Natural killer cell (primary cell): ENCODE measurements at regions not wholly inside any gene's neighbourhood (a gene's known extent, or its start where the extent isn't known, plus 50 kb on each side); places are given as distances from the start of the nearest gene placed in this dataset.
A peak's percentile ranks its signal among the peaks of the same experiment; 100 is the strongest.

Experiments used
- ATAC-seq, 3 donors: fragments of 150-1000 bp in 2 of 3; fragments of 200-7000 bp in 1 of 3; cut with Tn5 transposase; 1 replicate in 1 of 3; 2 replicates in 2 of 3; pipeline ENCODE4 v1.10.0; 2021; ENCODE audit warnings: mild to moderate bottlenecking in 2 of 3, moderate library complexity in 2 of 3
- DNase-seq, 2 donors: peaks; one replicate each; pipeline versions ENCODE4 v3.0.0 to v3.0.0-alpha.2; 2013 to 2021; ENCODE audit warnings: mixed read lengths in 1 of 2
- H3K27ac ChIP-seq: one replicate; pipeline ENCODE4 v1.5.1; 2013; ENCODE audit warnings: mild to moderate bottlenecking, low read length
- H3K27me3 ChIP-seq: one replicate; pipeline ENCODE4 v1.6.1; 2013; ENCODE audit warnings: low read length; ENCODE audit not compliant: control insufficient read depth, insufficient read depth
- H3K36me3 ChIP-seq: one replicate; pipeline ENCODE4 v1.6.1; 2013; ENCODE audit warnings: low read length; ENCODE audit not compliant: control insufficient read depth, insufficient read depth
- H3K4me1 ChIP-seq: one replicate; pipeline ENCODE4 v1.6.1; 2013; ENCODE audit warnings: low read length; ENCODE audit not compliant: control insufficient read depth, insufficient read depth
- H3K4me3 ChIP-seq: one replicate; pipeline ENCODE4 v1.5.1; 2013; ENCODE audit warnings: low read length
- H3K9me3 ChIP-seq: one replicate; pipeline ENCODE4 v1.6.1; 2013; ENCODE audit warnings: low read length; ENCODE audit not compliant: control insufficient read depth, insufficient read depth
- H3K27ac Mint-ChIP-seq, 2 donors: one replicate each; pipeline ENCODE4 v1.8.0; 2022; ENCODE audit warnings: mild to moderate bottlenecking in 2 of 2, mixed read lengths in 2 of 2, moderate library complexity in 1 of 2
- H3K27me3 Mint-ChIP-seq, 2 donors: one replicate each; pipeline ENCODE4 v1.8.0; 2022; ENCODE audit warnings: low read depth in 2 of 2, mixed read lengths in 2 of 2
- H3K36me3 Mint-ChIP-seq: one replicate; pipeline ENCODE4 v1.8.0; 2022; ENCODE audit warnings: mixed read lengths
- H3K4me1 Mint-ChIP-seq, 2 donors: one replicate each; pipeline ENCODE4 v1.8.0; 2022; ENCODE audit warnings: mixed read lengths in 2 of 2
- H3K4me3 Mint-ChIP-seq: one replicate; pipeline ENCODE4 v1.8.0; 2022; ENCODE audit warnings: mild to moderate bottlenecking, moderate library complexity, mixed read lengths
- H3K9me3 Mint-ChIP-seq, 2 donors: one replicate each; pipeline ENCODE4 v1.8.0; 2022; ENCODE audit warnings: mixed read lengths in 2 of 2
- WGBS: methylation state at CpG from one replicate; pipeline ENCODE4 v1.1.7; 2013; ENCODE audit warnings: missing lambda C conversion rate; ENCODE audit not compliant: insufficient coverage; 5-methylcytosine and 5-hydroxymethylcytosine counted together
- intact Hi-C: fragments of 100-400 bp; cut with micrococcal nuclease; formaldehyde crosslinking; loops from one replicate; pipeline ENCODE4 v1.14.2; 2022
- TF ChIP-seq, protein P1 (sequence below): fragments of 200-600 bp; IDR thresholded peaks from one replicate; pipeline ENCODE4 v1.8.0; 2022; ENCODE audit warnings: antibody characterized with exemption

DNA sequence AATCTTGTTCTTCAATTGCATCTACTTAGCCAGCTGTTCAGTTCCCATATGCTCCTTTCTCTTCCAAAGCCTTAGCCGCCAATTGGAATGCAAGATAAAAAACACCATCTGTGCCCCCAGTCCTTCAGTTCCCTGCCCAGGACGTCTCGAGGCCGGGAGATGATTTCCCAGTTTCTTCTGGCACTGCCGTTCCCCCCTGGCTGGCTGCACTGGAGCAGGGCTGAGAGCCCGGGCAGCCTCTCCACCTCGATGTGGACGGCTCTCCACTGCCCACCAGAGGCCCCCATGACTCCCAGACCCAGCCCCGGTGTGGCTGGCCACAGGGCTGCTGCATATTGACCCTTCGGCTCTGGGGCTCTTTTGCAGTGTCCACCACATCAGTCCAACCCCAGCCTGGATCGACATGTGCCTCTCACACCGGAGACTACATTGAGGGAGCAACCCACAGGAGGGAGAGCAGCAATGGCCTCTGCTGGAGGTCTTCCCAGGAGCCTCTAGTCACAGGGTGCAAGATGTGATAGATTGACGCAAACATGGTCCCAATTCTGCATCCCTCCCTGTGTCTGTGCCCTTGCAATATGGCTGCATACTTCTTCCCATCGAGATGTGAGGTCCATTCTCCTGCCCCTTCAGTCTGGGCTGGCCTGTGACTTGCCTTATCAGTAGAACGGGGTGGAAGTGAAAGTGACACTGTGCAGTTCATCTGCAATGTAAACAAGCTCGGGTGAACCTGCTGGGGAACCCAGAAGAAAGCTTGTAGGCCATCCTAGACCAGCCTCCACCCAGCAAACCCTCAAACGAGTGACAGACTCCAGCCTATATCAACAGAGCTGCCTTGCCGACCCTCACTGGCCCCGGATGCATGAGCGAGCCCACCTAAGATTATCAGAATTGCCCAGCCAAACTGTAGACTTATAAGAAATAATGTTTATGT is 52.3 kb upstream of the PRR20G start:
- WGBS, result 62% methylated on average over 19 of the region's 20 CpGs
- no peak overlapping the region for H3K27ac Mint-ChIP-seq

DNA sequence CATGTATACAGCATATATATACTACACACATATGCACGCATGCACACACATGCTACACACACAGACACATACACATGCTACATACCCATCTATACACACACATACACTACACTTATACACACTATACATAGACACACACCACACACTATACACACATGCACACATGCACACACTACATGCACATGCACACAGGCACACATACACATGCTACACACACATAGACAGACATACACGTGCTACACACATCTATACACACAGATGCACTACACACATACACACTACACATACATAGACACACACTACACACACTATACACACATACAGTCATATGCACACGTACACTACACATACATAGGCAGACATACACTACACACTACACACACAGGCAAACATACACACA is 51.2 kb upstream of the PRR20G start:
- peaks cover 26 to 27% of the 10 kb centered on the region in 2 donors for H3K27me3 Mint-ChIP-seq
- WGBS, result 69% methylated on average over 3 of the region's 3 CpGs
- H3K27ac ChIP-seq, result no peak overlapping the region
- H3K27ac Mint-ChIP-seq, result no peak overlapping the region
- H3K4me3 ChIP-seq, result no peak overlapping the region
- DNase-seq (no peak), ATAC-seq (peak in 1 of 3 donors; percentile 43)
- H3K4me1 ChIP-seq, result no peaks in the 10 kb centered on the region
- H3K36me3 Mint-ChIP-seq, result no peaks in the 10 kb centered on the region
- H3K4me3 Mint-ChIP-seq, result no peak overlapping the region
- peaks cover 2% of the 10 kb centered on the region for H3K27me3 ChIP-seq
- H3K4me1 Mint-ChIP-seq, result no peaks in the 10 kb centered on the region
- intact Hi-C loops, result no loop called here
- H3K9me3 ChIP-seq, result no peaks in the 10 kb centered on the region
- TF ChIP-seq, protein P1, sequence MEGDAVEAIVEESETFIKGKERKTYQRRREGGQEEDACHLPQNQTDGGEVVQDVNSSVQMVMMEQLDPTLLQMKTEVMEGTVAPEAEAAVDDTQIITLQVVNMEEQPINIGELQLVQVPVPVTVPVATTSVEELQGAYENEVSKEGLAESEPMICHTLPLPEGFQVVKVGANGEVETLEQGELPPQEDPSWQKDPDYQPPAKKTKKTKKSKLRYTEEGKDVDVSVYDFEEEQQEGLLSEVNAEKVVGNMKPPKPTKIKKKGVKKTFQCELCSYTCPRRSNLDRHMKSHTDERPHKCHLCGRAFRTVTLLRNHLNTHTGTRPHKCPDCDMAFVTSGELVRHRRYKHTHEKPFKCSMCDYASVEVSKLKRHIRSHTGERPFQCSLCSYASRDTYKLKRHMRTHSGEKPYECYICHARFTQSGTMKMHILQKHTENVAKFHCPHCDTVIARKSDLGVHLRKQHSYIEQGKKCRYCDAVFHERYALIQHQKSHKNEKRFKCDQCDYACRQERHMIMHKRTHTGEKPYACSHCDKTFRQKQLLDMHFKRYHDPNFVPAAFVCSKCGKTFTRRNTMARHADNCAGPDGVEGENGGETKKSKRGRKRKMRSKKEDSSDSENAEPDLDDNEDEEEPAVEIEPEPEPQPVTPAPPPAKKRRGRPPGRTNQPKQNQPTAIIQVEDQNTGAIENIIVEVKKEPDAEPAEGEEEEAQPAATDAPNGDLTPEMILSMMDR, result no peak
- H3K36me3 ChIP-seq, result no peaks in the 10 kb centered on the region
- H3K9me3 Mint-ChIP-seq, result peaks cover 0 to 5% of the 10 kb centered on the region in 2 donors

More for the DNA sequence above, 52.3 kb upstream of the PRR20G start:
- DNase-seq (no peak), ATAC-seq (no peak)
- TF ChIP-seq, protein P1, result no peak
- H3K9me3 Mint-ChIP-seq, result peaks cover 0 to 5% of the 10 kb centered on the region in 2 donors
- H3K4me3 ChIP-seq, result no peak overlapping the region
- intact Hi-C loops, result no loop called here
- no peaks in the 10 kb centered on the region for H3K4me1 ChIP-seq
- H3K9me3 ChIP-seq, result no peaks in the 10 kb centered on the region
- no peaks in the 10 kb centered on the region for H3K36me3 Mint-ChIP-seq
- no peaks in the 10 kb centered on the region for H3K36me3 ChIP-seq
- peaks cover 19 to 27% of the 10 kb centered on the region in 2 donors for H3K27me3 Mint-ChIP-seq
- no peak overlapping the region for H3K4me3 Mint-ChIP-seq
- peaks cover 2% of the 10 kb centered on the region for H3K27me3 ChIP-seq
- no peak overlapping the region for H3K27ac ChIP-seq
- H3K4me1 Mint-ChIP-seq, result no peaks in the 10 kb centered on the region

DNA sequence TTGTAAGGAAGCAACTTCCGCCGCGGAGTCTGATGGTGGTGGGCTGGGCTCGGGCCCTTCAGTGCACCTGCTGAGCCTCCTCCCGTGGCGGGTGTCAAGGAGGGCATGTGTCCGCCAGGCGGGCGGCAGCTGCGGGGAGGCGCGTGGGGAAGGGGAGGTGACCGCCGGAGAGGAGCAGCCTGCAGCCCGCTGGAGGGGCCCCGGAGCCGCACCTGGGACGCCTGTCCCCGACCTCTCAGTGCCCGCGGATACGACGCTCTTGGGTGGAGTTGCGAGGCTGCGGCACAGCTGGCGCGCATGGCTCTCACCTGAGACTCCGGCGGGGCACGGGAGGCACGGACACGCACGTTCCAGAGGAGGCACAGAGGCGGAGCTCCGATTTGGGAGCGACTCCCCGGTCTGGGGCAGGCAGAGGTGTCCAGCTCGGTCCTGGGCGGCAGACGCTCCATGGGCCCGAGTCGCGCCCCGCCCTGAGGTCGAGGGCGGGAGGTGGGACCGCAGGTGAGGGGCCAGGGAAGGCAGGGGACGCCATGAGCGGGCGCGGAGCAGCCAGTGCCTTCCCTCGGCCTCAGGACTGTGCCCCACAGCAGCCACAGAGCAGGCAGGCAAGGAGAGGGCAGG is 50.2 kb upstream of the PRR20G start:
- Histone ChIP-seq H3K4me3 (no peak overlapping the region), H3K36me3 (no peaks in the 10 kb centered on the region), H3K9me3 (no peaks in the 10 kb centered on the region), H3K27me3 (peaks cover 2% of the 10 kb centered on the region), H3K4me1 (no peaks in the 10 kb centered on the region), H3K27ac (no peak overlapping the region)
- intact Hi-C loops, result no loop called here
- H3K4me1 Mint-ChIP-seq, result no peaks in the 10 kb centered on the region
- WGBS, result 24% methylated on average over 52 of the region's 52 CpGs
- H3K27me3 Mint-ChIP-seq, result peaks cover 27% of the 10 kb centered on the region in 2 donors
- H3K27ac Mint-ChIP-seq, result no peak overlapping the region
- ATAC-seq (no peak), DNase-seq (no peak)
- H3K36me3 Mint-ChIP-seq, result no peaks in the 10 kb centered on the region
- peaks cover 0 to 5% of the 10 kb centered on the region in 2 donors for H3K9me3 Mint-ChIP-seq
- TF ChIP-seq, protein P1, result no peak
- H3K4me3 Mint-ChIP-seq, result no peak overlapping the region
